ENCODE measurements at regions not wholly inside any gene's neighbourhood (a gene's known extent, or its start where the extent isn't known, plus 50 kb on each side); places are given as distances from the start of the nearest gene placed in this dataset.

GRCh38 chr16:65415460-65415859 lies 293.6 kb upstream of the CDH11 start (continued):
- no peak for TF ChIP-seq CHD7 (IDR thresholded peaks at IDR 0.05; ENCODE audit: insufficient replicate concordance, low read length)
- TF ChIP-seq E2F6 (IDR thresholded peaks at IDR 0.05) = no peak
- TF ChIP-seq PHF8 (conservative IDR thresholded peaks at IDR 0.05; ENCODE audit: low read depth, low read length) = no peak
- no peak for TF ChIP-seq HDAC6 (IDR thresholded peaks at IDR 0.05; ENCODE audit: low read depth, low read length)
- no peak for TF ChIP-seq SUZ12 (IDR thresholded peaks at IDR 0.05; ENCODE audit: low read length)
- no peak for TF ChIP-seq KDM5A (IDR thresholded peaks at IDR 0.05; ENCODE audit: low read length)
- no peak for TF ChIP-seq CHD1 (IDR thresholded peaks at IDR 0.05; ENCODE audit: low read depth, low read length)
- no peak for TF ChIP-seq RNF2 (IDR thresholded peaks at IDR 0.05; ENCODE audit: borderline replicate concordance, low read depth, low read length, missing control alignments, poor library complexity, severe bottlenecking)

Data from H1 (cell line).